ENCODE measurements at regions not wholly inside any gene's neighbourhood (a gene's known extent, or its start where the extent isn't known, plus 50 kb on each side); places are given as distances from the start of the nearest gene placed in this dataset.

GRCh38 chr2:235319095-235319494 is 174.7 kb upstream of the AGAP1 start:
- TF ChIP-seq POLR2A (IDR thresholded peaks at IDR 0.05; ENCODE audit: low read depth, low read length): no peak
- no peak for TF ChIP-seq POLR2AphosphoS5 (IDR thresholded peaks at IDR 0.05; ENCODE audit: low read depth, low read length)
- no peak for TF ChIP-seq TAF1 (IDR thresholded peaks at IDR 0.05; ENCODE audit: low read depth, low read length)
- TF ChIP-seq POU2F2 (IDR thresholded peaks at IDR 0.05; ENCODE audit: low read depth, low read length): no peak
- TF ChIP-seq PAX5 (IDR thresholded peaks at IDR 0.05; ENCODE audit: insufficient read depth, low read length, severe bottlenecking): no peak
- no peak for TF ChIP-seq SPI1 (IDR thresholded peaks at IDR 0.05; ENCODE audit: low read depth, low read length)

Measured in GM12891 (cell line).